Activated CD8-positive, alpha-beta memory T cell treated with anti-CD3 and anti-CD28 coated beads for 1 hour (primary cell): ENCODE measurements at regions not wholly inside any gene's neighbourhood (a gene's known extent, or its start where the extent isn't known, plus 50 kb on each side); places are given as distances from the start of the nearest gene placed in this dataset.
"Not testable (repeated sequence)": the region's sequence is repeated elsewhere in the genome, so short reads cannot be mapped to it uniquely, and the experiment has no call there.

Source experiments
- DNase-seq, 2 donors: peaks; one replicate each; pipeline ENCODE4 v3.0.0-alpha.2; 2020; ENCODE audit warnings: low read depth in 1 of 2; ENCODE audit errors: extremely low read depth in 1 of 2

DNA sequence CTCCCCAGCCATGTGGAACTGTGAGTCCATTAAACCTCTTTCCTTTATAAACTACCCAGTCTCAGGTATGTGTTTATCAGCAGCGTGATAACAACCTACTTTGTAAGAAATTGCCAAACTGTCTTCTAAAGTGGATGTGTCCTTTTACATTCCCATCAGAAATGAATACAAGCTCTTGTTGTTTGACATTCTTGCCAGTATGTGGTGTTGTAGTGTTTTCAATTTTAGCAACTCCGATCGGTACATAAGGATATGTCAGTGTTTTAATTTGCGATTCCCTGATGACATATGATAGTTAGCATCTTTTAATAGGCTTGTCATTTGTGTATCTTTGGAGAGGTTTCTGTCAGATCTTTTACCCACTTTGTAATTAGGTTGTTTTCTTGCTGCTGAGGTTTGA, 1156.3 kb upstream of the CRIM1 start:
- DNase-seq, result no peak

DNA sequence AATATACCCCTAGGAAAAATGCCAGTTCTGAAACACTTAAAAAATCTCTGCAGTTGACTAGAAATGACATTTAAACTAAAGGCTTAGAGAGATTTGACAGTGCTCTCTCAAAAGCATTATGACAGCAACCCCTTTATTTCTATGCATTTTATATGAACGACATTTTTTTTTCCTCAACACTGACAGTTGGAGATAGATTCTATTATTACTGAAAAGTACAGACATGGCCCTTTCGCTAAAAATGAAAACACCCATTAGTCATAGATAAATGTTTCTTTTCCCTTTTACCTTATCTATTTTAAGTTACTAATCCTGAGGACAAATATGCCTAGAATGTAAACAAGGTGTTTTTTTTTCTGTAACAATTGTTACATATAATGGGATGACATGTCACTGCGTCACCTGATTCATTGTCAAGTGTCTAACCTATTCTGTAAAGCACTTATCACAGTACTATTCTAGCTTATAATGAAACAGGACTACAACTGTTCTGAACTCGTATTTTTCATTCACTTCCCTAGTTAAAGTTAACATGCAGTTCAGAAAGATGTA, 1169.6 kb upstream of the CRIM1 start:
- DNase-seq, result no peak

DNA sequence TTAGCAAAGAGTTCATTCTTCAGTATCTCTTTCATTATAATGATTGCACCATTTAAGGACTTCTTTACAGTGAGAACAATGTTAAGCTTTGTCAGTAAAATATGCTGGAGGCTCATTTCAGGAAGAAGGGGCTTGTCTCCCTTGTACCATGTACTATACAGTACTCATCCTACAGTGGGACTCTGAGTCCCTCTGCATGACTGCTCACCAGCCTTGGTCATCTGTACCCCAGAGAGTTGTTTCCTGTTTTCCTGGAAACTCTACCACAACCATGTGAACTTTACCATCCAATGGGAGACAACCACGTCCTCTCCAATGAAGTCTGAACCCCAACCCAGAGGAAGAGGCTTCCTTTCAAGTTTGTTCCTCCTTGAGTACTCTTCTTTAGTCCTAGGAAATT, 1171.1 kb upstream of the CRIM1 start:
- no peak for DNase-seq

DNA sequence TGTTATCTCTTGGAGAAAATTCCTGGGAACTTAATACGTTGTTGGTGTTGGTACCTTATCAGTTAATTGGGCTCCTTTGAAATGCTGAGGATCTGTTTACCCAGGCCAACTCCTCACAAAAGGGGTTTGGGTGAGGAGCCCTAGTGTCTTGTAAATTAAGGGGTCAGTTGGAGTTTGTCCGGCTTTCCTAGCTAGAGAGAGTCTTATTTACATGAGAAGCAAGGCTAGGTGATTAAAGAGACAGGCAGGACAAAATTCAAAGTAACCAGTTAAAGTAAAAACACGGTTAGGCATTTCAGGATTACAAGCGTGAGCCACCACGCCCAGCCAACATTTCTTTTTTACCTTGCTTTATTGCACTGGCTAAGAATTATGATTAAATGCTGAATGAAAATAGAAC, 1178.9 kb upstream of the CRIM1 start:
- not testable (repeated sequence) for DNase-seq

DNA sequence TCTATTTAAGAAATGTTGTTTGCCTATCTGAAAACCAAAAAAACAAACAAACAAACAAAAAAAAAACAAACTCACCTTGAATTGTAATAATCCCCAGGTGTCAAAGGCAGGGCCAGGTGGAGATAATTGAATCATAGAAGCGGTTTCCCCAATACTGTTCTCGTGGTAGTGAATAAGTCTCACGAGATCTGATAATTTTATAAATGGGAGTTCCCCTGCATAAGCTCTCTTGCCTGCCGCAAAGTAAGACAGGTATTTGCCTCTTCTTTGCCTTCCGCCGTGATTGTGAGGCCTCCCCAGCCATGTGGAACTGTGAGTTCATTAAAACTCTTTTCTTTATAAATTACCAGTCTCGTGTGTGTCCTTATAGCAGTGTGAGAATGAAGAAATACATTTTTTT, 1180.7 kb upstream of the CRIM1 start:
- DNase-seq, result no peak

DNA sequence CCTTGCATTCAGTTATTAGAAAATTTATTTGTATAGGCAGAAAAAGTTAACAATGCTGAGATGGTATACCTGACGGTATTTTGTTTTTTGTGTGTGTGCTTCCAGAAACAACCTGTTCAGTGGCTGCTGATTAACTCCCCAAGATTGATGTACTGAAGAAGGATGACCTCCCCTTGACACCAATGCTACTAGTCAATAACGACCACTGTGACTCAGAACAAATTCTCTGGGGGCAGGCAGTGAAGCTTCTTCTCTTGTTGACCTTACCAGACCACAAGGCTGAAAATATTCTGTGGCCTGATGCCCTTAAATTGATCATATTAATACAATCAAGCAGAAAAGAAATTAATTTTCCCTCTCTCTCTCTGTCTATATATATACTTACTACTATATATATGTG, 1182.9 kb upstream of the CRIM1 start:
- no peak for DNase-seq

DNA sequence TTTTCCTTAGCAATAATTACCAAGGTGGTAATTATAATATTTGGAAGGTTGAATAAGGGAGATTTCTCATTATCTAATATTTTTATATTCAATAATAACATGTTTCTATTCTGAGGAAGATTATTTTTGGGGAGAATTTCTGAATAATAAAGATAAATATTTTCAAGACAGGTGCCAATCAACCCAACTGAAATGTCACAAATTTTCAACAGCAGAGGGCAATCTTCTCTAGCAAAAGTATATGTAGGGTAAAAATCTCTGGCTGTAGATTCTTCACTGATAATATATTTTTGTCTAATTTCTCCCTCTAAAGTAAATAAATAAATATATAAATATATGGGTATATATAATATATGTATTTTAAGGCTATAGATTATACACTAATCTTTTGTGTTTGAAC, 1187.2 kb upstream of the CRIM1 start:
- DNase-seq, result no peak

DNA sequence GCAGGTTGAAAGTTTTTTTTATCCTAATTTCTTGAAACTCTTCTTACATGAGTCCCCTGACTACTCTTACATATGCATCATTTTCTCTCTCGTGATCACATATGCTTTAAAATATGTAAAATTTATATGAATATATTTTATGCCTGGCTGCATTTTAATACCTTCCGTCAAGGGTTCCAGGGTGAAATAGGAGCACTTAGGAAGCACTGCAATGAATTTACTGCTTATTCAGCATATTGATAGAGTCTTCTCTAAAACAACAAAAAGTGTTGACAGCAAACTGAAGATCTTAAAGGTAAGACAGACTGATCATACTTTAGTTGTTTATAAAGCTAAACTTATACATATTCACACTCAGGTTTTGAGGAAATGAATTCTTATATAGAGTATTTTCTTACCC, 1191.6 kb upstream of the CRIM1 start:
- DNase-seq, result no peak

DNA sequence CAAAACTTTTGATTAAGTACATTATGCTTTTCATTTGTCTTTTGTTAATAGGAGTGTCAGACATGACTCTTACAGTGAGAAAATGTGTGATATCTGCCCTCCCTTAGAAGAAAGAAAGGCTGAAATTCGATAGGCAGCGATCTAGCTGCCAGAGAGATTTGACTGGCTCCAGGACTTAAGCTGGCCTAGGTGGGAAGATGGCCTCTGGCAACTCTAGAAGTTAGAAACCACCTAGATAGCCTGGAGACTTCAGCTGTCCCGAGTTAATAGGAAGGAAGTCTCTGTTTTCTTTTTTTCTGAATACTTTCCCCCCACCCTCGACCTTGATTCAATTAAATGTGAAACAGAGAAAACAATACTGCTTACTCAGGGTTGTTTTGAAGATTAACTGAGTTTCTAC, 1194.7 kb upstream of the CRIM1 start:
- no peak for DNase-seq

DNA sequence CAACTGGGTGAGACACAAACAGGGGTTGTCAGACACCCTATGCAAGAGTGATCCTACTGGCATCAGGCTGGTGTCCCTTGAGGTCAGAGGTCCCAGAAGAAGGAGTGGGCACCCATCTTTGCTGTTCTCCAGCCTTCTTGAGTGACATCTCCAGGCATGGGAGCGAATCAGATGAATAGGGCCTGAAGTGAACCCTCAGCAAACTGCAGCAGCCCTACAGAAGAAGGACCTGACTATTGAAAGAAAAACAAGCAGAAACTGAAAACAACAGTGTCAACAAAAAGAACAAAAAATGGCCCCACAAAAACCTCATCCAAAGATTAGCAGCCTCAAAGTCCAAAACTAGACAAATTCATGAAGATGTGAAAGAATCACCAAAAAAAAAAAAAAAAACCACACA, 1229.7 kb upstream of the CRIM1 start:
- no peak for DNase-seq

DNA sequence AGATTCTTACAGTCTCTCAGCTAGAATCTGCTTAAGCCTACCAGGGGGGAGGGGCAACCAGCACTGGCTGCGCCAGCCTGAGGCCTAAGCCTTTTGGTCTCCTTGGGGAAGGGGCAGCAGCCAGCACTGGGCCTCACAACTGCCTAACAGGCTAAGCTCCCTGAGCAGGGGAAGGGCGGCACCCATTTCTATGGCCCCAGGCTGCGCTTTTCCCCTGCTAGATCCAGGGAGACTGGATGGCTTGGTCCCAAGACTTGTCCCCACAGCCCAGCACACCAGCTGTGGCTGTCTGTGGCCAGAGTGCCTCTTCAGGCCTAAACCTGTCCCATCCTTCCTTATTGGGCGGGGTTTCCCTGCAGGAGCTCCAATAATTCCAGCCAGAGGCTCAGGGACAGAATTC, 1230.3 kb upstream of the CRIM1 start:
- DNase-seq, result no peak

DNA sequence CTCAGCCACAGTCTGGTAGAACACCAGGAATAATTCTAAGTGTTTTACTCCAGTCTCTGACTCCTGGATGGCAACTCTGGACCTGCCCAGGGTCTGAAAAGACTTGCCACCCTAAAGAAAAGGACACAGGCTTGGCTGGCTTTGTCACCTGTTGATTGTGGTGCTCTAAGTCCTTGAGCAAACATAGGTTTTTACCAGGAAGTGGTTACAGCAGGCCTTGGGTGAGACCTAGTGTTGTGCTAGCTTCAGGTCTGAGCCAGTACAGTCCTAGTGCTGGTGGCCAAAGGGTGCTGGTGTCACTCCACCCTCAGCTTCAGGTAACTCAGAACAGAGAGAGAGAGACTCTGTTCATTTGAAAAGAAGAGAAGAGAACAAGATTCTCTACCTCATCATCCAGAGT, 1239.4 kb upstream of the CRIM1 start:
- no peak for DNase-seq

DNA sequence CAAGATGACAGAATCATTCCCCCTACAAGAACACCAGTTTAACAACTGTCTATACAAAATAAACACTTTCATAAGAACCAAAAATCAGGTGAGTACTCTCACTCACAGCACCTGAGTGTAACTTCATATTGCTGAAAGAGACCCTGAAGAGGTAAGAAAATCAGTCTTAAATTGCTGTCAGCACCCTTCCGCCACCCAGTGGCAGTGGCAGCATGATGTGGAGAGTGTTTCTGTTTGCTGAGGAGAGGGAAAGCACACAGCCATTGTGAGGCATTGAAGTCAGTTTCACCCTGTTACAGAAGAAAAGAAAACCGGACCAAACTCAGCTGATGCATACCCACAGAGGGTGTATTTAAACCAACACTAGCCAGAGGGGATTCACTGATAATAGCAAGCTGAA, 1240.8 kb upstream of the CRIM1 start:
- no peak for DNase-seq

DNA sequence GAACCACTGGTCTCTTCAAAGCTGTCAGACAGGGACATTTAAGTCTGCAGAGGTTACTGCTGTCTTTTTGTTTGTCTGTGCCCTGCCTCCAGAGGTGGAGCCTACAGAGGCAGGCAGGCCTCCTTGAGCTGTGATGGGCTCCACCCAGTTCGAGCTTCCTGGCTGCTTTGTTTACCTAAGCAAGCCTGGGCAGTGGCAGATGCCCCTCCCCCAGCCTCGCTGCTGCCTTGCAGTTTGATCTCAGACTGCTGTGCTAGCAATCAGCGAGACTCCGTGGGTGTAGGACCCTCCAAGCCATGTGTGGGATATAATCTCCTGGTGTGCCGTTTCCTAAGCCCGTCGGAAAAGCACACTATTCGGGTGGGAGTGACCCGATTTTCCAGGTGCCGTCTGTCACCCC, 1243.2 kb upstream of the CRIM1 start:
- not testable (repeated sequence) for DNase-seq

DNA sequence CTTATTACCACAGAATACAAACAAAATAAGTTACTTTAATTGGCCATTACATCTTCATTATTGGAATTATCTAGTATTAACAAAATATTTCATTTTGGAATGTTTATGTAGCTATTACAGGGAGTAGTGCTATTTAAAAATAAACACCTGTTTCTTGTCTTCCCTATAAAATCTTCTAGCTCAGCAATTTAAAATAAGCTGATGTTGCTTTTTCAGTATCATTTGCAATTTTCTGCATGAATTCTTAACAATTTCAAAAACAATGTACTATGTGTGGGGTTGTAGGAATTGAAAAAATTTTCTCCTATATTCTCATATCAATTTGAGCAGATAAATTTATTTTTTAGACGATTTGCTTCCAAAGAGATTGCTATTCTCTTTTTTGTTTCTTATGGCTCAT, 1251.3 kb upstream of the CRIM1 start:
- DNase-seq, result no peak

DNA sequence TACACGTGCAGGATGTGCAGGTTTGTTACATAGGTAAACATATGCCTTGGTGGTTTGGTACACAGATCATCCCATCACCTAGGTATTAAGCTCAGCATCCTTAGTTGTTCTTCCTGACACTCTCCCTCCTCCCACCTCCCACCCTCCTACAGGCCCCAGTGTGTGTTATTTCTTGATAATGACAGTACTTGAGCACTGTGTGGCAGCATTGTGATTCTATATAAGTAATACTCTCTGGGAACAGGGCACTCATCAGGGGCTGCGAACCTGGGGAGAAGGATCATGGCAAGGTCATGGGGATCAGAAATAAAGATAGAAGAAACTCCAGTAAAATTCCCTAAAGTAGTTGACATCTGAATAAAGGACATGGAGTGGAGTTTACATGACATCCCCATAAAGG, 1256.2 kb upstream of the CRIM1 start:
- no peak for DNase-seq

DNA sequence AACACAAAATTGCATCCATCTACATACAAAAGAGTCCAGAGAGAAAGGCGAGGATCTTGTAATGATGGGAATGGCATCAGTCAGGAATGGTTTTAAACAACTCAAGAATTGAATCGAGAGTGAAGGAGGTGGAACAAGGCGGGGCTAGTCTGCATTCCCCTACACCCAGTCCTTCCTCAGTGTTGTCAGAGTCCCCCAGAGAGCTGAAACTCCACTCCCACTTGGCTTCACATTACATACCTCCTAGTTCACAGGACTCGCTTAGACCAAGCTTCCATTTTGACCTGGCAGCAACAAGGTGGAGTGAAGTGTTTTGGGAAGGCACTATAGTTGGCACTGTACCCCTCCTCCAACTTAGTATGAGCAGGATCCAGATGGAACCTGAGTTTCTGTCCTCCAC, 1273.5 kb upstream of the CRIM1 start:
- DNase-seq, result no peak

DNA sequence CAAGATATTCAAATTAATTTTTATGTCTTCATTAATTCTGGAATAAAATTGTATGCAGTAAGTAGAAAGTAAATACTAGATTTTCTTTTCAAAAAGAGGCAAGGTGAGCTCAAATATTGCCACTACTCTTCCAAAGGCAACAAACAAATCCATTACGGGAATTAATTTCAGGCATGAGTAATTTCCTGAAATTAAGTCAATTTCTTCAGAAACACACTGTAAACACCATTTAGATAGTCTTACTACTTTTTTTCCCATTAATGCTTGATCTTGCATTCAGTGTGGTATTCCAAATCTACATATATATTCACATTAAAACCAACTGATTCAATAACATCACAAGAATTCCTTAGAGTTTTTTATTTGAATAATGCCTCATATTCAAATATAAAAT, 1274.0 kb upstream of the CRIM1 start:
- no peak for DNase-seq

DNA sequence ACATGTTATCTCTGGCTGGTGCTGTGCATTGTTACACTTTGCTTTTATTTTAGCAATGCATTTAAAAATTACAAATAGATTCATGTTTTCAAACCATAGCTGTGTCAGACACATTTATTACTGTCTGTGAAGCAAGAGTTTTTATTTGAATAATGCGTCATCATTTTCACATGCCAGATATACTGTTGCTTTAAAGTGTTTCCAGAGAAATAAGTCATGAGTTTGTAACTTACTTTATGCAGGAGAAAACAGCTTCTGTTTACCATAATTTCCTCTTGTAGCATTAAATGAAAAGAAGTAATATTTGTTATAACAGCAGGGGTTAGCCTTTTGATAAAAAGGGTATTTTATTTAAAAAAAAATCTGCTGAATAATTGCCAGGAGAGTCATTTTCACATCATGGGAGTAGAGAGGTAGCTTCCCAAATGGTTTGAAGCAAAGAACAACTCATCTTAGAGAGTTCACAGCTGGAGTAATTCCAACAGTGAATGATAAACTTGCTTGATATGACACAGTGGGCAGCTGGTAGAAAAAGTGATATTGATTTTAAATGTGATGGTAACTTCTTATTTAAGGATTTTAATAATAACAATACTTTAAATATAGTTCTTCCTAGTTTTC, 1274.5 kb upstream of the CRIM1 start:
- DNase-seq, result no peak

DNA sequence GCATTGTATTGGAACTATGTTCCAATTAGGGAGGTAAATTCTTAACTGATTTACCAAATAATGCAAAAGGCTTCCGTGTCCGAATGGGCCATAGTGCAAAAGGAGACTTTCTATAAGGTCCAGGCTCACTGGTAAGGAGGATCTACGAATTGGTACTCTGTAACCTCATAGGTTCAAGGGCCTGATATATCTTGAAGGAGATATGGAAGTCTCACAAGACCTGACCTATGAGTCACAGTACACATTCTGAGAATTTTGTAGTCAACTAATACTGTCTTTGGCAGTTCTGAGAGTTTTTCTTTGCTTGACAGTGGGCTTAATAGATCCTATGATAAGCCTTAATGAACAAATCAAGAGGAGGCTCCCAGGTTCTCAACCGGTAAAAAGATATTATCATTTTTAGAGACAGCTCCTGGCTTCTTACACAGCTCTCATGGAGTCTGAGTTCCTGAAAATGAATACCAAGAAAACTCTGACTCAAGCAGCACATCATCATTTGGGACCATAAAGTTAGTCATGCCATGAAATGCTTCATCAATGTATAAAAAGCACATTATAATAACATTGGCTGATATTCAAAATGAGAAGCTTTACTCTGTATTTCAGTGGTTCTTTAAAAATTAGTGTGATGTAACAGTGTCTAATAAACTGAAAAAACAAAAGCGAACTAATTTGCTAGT, 1275.2 kb upstream of the CRIM1 start:
- DNase-seq, result no peak

DNA sequence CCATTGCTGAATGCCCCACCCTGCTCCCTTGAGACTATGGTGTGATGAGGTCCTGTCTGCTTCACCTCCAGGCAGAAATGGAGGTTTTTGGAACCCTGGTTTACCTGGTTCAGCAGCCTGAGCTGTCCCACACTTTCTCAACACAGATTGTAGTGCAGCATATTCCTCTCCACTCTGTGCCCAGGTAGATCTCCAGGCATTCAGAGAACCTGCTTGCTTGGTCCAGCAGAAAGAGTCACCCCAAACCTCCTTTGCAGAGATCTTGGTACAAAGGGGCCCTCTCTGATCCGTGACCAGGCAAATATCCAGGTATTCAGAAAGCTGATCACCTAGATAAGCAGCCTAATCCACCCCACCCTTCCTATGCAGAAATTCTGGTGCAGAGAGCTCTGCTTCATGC, 1288.2 kb upstream of the CRIM1 start:
- DNase-seq, result no peak

DNA sequence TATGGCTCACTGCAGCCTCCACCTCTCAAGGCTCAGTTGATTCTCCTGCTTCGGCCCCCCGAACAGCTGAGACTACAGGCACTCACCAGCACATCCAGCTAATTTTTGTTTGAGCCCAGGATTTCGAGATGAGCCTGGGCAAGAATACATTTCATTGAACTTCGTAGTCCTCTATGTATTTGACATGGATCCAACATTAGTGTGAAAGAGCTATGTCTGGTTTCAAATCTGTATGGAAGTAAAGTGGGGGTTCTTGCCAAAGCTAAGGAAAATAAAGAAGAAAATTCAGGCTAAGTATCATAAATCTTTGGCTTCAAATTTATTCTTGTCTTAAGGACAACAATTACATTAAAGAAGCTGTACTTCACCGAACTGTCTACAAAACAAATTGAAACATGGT, 1291.7 kb upstream of the CRIM1 start:
- no peak for DNase-seq

DNA sequence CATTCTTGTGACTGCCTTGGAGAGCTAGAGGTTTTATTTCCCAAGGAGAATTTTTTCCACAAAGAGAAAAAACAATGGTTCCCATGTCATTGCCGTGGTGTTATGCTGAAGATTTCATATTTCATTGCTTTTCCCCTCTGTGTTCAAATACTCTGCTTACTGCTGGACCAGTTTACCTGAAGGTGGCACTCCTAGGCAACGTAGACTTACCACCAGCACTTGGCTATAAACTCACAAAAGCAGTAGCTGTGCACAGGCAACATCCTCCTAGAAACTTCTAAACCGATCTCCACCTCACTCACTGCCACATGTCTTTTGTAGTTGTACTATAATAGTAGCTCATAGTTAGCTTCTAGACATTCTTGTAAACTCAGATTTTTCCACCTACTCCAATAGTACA, 1319.7 kb upstream of the CRIM1 start:
- no peak for DNase-seq
